Caco-2 (cell line): ENCODE measurements at regions not wholly inside any gene's neighbourhood (a gene's known extent, or its start where the extent isn't known, plus 50 kb on each side); places are given as distances from the start of the nearest gene placed in this dataset.

Experiments
- BruUV-seq: library from RNA; stranded (reverse); fragments of 400-500 nt; replicated peaks from 2 replicates; lab custom pipeline; 2021; lab: Mats Ljungman, UMichigan
- CTCF ChIA-PET: fragments of 300-600 bp; sonication (Branson Sonifier 250); formaldehyde crosslinking; loops from one replicate; lab custom pipeline; 2022; ENCODE audit warnings: antibody characterized with exemption; lab: Charles Lee
- POLR2A ChIA-PET: fragments of 300-600 bp; sonication (Branson Sonifier 250); formaldehyde crosslinking; loops from one replicate; lab custom pipeline; 2022; ENCODE audit warnings: antibody characterized with exemption; lab: Charles Lee
- DNase-seq, 2 experiments: peaks; one replicate each; pipeline versions ENCODE4 v3.0.0 to v3.0.0-alpha.2; 2020 to 2022
- H3K27me3 ChIP-seq: replicated peaks from 2 replicates; pipeline ENCODE4 v1.6.0; 2011; ENCODE audit warnings: low read length; ENCODE audit not compliant: control insufficient read depth, insufficient read depth
- H3K36me3 ChIP-seq: 2 replicates; pipeline ENCODE4 v1.5.1; 2011; ENCODE audit warnings: low read length; ENCODE audit not compliant: control insufficient read depth, insufficient read depth
- H3K4me1 ChIP-seq: fragments of 250-450 bp; sonication (Bioruptor Pico); 2 replicates; pipeline ENCODE4 v1.5.1; 2020; ENCODE audit warnings: mild to moderate bottlenecking
- H3K4me3 ChIP-seq: 2 replicates; pipeline ENCODE4 v1.5.1; 2011; ENCODE audit warnings: low read depth, mild to moderate bottlenecking, control low read depth, low read length
- H3K9me3 ChIP-seq: fragments of 250-450 bp; sonication (Bioruptor Pico); 2 replicates; pipeline ENCODE4 v1.5.1; 2020; ENCODE audit warnings: mild to moderate bottlenecking, moderate library complexity
- H3K27ac Mint-ChIP-seq: one replicate; pipeline ENCODE4 v1.8.0; 2022; ENCODE audit warnings: mixed read lengths; ENCODE audit not compliant: unreplicated experiment
- H3K27me3 Mint-ChIP-seq: one replicate; pipeline ENCODE4 v1.8.0; 2022; ENCODE audit warnings: mixed read lengths; ENCODE audit not compliant: insufficient read depth, unreplicated experiment
- H3K36me3 Mint-ChIP-seq: one replicate; pipeline ENCODE4 v1.8.0; 2022; ENCODE audit warnings: mild to moderate bottlenecking, mixed read lengths; ENCODE audit not compliant: insufficient read depth, unreplicated experiment
- H3K4me1 Mint-ChIP-seq: one replicate; pipeline ENCODE4 v1.8.0; 2022; ENCODE audit warnings: low read depth, mixed read lengths; ENCODE audit not compliant: unreplicated experiment
- H3K4me3 Mint-ChIP-seq: one replicate; pipeline ENCODE4 v1.8.0; 2022; ENCODE audit warnings: mild to moderate bottlenecking, moderate library complexity, mixed read lengths; ENCODE audit not compliant: unreplicated experiment
- H3K9me3 Mint-ChIP-seq: one replicate; pipeline ENCODE4 v1.8.0; 2022; ENCODE audit warnings: mixed read lengths; ENCODE audit not compliant: unreplicated experiment
- intact Hi-C: fragments of 100-400 bp; cut with micrococcal nuclease; formaldehyde crosslinking; loops from one replicate; pipeline ENCODE4 v1.10.0; 2022; ENCODE audit not compliant: unreplicated experiment
- TF ChIP-seq, protein P1 (sequence below), 2 experiments: fragments of 200-600 bp in 1 of 2; IDR thresholded peaks; 1 replicate in 1 of 2; 2 replicates in 1 of 2; pipeline versions ENCODE4 v1.5.1 to v1.8.0; 2011 to 2022; ENCODE audit warnings: antibody characterized with exemption in 1 of 2, control low read depth in 1 of 2, inconsistent platforms in 1 of 2, low read depth in 1 of 2, low read length in 1 of 2, mild to moderate bottlenecking in 1 of 2, moderate library complexity in 1 of 2; ENCODE audit not compliant: insufficient read depth in 1 of 2, severe bottlenecking in 1 of 2, unreplicated experiment in 1 of 2

DNA sequence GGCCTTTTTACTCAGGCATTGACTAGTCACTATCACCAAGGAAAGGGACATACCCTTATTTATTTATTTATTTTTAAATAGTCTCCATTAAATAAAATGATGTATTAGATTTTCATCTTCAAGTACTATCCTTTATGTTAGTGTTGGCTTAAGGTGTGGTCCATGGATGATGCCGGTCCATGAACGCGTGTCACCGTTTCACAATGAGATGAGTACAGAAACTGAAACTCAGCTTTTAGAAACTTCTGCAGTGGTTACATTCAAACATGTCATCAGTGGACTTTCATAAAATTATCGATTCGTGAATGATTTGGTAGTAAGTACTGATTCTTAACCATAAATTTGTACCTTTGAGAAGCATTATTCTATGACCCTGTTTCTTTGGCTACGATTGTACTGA is 166.6 kb downstream of the SATB1 start:
- Mint-ChIP-seq H3K27ac (no peak overlapping the region), H3K4me3 (no peak overlapping the region), H3K4me1 (no peaks in the 10 kb centered on the region), H3K36me3 (no peaks in the 10 kb centered on the region), H3K9me3 (no peaks in the 10 kb centered on the region), H3K27me3 (no peaks in the 10 kb centered on the region)
- no peak for DNase-seq
- no TSS peak for BruUV-seq
- POLR2A ChIA-PET, result no interaction called here
- H3K27me3 ChIP-seq, result no peaks in the 10 kb centered on the region
- intact Hi-C loops, result loop anchor here (2.0 kb wide), 1 partner anchor 14 kb away; no protein-coding TSS in a partner anchor
- no peaks in the 10 kb centered on the region for H3K9me3 ChIP-seq
- H3K4me1 ChIP-seq, result no peaks in the 10 kb centered on the region
- H3K36me3 ChIP-seq, result no peaks in the 10 kb centered on the region
- TF ChIP-seq, protein P1, sequence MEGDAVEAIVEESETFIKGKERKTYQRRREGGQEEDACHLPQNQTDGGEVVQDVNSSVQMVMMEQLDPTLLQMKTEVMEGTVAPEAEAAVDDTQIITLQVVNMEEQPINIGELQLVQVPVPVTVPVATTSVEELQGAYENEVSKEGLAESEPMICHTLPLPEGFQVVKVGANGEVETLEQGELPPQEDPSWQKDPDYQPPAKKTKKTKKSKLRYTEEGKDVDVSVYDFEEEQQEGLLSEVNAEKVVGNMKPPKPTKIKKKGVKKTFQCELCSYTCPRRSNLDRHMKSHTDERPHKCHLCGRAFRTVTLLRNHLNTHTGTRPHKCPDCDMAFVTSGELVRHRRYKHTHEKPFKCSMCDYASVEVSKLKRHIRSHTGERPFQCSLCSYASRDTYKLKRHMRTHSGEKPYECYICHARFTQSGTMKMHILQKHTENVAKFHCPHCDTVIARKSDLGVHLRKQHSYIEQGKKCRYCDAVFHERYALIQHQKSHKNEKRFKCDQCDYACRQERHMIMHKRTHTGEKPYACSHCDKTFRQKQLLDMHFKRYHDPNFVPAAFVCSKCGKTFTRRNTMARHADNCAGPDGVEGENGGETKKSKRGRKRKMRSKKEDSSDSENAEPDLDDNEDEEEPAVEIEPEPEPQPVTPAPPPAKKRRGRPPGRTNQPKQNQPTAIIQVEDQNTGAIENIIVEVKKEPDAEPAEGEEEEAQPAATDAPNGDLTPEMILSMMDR (IDR thresholded peaks at IDR 0.05; ENCODE audit: insufficient read depth in 1 of 2, low read depth in 1 of 2, low read length in 1 of 2, severe bottlenecking in 1 of 2, unreplicated experiment in 1 of 2), result no peak
- H3K4me3 ChIP-seq, result no peak overlapping the region
- CTCF ChIA-PET, result no interaction called here

DNA sequence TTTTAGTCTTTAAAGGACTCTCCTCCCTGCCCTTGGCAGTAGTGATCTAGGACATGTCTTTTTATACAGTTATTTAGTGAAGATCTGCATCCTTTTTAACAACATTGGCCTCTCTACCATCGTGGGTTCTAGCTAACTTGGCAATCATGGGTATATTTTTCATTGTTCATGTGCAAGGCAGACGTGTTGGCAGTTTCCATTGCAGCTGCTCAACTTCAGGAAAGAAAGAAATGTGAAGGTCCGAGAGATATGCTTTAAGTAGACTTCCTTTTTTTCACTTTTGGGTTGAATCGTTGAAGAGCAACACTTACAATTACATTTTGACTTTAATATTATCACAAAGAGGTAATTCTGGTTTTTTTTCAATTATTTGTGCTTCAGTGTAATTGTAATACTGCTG is 172.6 kb downstream of the SATB1 start:
- Histone ChIP-seq H3K9me3 (no peaks in the 10 kb centered on the region), H3K36me3 (no peaks in the 10 kb centered on the region), H3K4me1 (no peaks in the 10 kb centered on the region), H3K27me3 (no peaks in the 10 kb centered on the region), H3K4me3 (no peak overlapping the region)
- ChIA-PET CTCF (no interaction called here), POLR2A (no interaction called here)
- no TSS peak for BruUV-seq
- H3K27ac Mint-ChIP-seq, result no peak overlapping the region
- intact Hi-C loops, result no loop called here
- no peak for DNase-seq
- no peaks in the 10 kb centered on the region for H3K27me3 Mint-ChIP-seq
- no peaks in the 10 kb centered on the region for H3K9me3 Mint-ChIP-seq
- TF ChIP-seq, protein P1 (IDR thresholded peaks at IDR 0.05; ENCODE audit: insufficient read depth in 1 of 2, low read depth in 1 of 2, low read length in 1 of 2, severe bottlenecking in 1 of 2, unreplicated experiment in 1 of 2), result no peak
- H3K36me3 Mint-ChIP-seq, result no peaks in the 10 kb centered on the region
- H3K4me1 Mint-ChIP-seq, result no peaks in the 10 kb centered on the region
- H3K4me3 Mint-ChIP-seq, result no peak overlapping the region

DNA sequence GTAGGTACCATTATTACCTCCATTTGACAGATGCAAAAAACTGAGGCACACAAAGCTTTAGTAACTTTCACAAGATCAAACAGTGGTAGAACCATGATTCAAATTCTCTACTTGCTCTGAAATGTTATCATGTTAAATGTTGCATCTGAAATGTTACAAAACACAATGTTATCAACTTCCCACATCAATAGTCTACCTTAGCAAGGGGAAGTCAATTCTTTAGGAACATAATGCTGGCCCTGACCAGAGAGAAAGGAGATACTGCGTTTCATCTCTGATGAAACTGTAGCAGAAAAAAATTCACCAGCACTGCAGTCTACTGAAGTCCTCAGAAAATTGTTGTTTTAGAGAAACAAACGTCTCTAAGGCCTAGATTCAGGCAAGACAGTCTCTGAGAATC is 174.1 kb downstream of the SATB1 start:
- TF ChIP-seq, protein P1 (IDR thresholded peaks at IDR 0.05; ENCODE audit: insufficient read depth in 1 of 2, low read depth in 1 of 2, low read length in 1 of 2, severe bottlenecking in 1 of 2, unreplicated experiment in 1 of 2), result no peak
- Histone ChIP-seq H3K36me3 (no peaks in the 10 kb centered on the region), H3K4me1 (no peaks in the 10 kb centered on the region), H3K4me3 (no peak overlapping the region), H3K9me3 (no peaks in the 10 kb centered on the region), H3K27me3 (no peaks in the 10 kb centered on the region)
- Mint-ChIP-seq H3K4me1 (no peaks in the 10 kb centered on the region), H3K36me3 (no peaks in the 10 kb centered on the region), H3K4me3 (no peak overlapping the region), H3K9me3 (no peaks in the 10 kb centered on the region), H3K27ac (no peak overlapping the region), H3K27me3 (no peaks in the 10 kb centered on the region)
- intact Hi-C loops, result no loop called here
- POLR2A ChIA-PET, result no interaction called here
- CTCF ChIA-PET, result no interaction called here
- DNase-seq, result no peak
- BruUV-seq, result no TSS peak
